Sigmoid colon (tissue), 4 donors: ENCODE measurements at regions not wholly inside any gene's neighbourhood (a gene's known extent, or its start where the extent isn't known, plus 50 kb on each side); places are given as distances from the start of the nearest gene placed in this dataset.
"Not testable (repeated sequence)": the region's sequence is repeated elsewhere in the genome, so short reads cannot be mapped to it uniquely, and the experiment has no call there.

Source experiments
- EP300 ChIP-seq, 4 donors: sonication (generic); formaldehyde crosslinking; IDR thresholded peaks; one replicate each; pipeline ENCODE4 v1.6.1; 2017; ENCODE audit warnings: antibody characterized with exemption in 4 of 4
- POLR2AphosphoS5 ChIP-seq, 4 donors: sonication (generic); formaldehyde crosslinking; IDR thresholded peaks; one replicate each; pipeline ENCODE4 v1.6.1; 2017; ENCODE audit warnings: antibody characterized with exemption in 4 of 4
- TF ChIP-seq, protein P1 (sequence below), 4 experiments: fragments of 450-650 bp in 3 of 4; fragments of 200-600 bp in 1 of 4; IDR thresholded peaks; one replicate each; pipeline ENCODE4 v1.5.1; 2016 to 2019; ENCODE audit warnings: antibody characterized with exemption in 4 of 4, mild to moderate bottlenecking in 3 of 4, moderate library complexity in 2 of 4

DNA sequence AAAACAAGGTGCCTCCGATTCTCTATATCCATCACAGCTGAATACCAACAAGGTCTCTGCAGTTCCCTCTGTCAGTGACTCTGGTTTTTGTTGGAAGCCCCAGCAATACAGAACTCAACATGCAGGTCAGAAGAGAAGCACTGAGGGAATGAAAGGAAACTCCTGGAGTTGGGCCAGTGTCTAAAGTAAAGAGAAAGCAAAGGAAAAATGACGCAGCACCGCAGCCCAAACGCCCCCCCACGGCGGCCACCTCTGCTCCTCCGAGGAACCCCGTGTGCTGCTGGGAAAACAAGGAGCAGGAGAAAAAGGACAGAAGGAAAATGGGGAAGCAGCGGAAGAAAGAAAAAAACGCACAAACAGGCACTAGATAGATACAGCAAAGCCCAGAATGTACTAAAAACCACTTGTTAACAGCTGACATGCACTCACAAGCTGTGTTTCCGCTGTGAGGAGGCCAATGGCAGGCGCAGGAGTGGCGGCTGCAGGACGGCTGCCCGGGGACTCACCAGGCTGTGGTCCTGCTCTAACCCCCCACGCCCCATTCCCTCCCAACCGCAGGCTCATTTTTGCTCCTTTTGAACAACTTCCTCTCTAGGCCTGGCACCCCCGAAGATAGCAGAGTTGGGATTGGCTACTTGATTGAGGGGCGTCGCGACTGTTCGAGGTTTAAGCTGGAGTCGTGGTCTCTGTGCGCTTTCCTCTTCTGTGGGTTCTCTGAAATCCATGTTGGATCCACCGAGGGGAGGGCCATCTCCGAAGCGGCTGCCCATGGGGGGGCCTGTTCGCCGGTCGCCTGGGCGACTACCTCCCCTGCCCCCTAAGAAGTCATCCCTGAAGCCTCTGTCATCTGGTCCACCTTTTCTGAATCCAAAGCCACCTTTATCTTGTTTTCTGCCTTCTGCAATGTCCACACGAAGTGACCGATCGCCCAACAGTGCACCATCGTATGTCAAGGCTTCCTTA is 204.8 kb downstream of the HIBADH start:
- TF ChIP-seq, protein P1, sequence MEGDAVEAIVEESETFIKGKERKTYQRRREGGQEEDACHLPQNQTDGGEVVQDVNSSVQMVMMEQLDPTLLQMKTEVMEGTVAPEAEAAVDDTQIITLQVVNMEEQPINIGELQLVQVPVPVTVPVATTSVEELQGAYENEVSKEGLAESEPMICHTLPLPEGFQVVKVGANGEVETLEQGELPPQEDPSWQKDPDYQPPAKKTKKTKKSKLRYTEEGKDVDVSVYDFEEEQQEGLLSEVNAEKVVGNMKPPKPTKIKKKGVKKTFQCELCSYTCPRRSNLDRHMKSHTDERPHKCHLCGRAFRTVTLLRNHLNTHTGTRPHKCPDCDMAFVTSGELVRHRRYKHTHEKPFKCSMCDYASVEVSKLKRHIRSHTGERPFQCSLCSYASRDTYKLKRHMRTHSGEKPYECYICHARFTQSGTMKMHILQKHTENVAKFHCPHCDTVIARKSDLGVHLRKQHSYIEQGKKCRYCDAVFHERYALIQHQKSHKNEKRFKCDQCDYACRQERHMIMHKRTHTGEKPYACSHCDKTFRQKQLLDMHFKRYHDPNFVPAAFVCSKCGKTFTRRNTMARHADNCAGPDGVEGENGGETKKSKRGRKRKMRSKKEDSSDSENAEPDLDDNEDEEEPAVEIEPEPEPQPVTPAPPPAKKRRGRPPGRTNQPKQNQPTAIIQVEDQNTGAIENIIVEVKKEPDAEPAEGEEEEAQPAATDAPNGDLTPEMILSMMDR (IDR thresholded peaks at IDR 0.05), result not testable (repeated sequence)
- TF ChIP-seq POLR2AphosphoS5, EP300 (IDR thresholded peaks at IDR 0.05): not testable (repeated sequence)
